Superior temporal gyrus (tissue), 1 donor: ENCODE measurements at regions not wholly inside any gene's neighbourhood (a gene's known extent, or its start where the extent isn't known, plus 50 kb on each side); places are given as distances from the start of the nearest gene placed in this dataset.
"Not testable (repeated sequence)": the region's sequence is repeated elsewhere in the genome, so short reads cannot be mapped to it uniquely, and the experiment has no call there.

Experiments
- DNase-seq: peaks from one replicate; pipeline ENCODE4 v3.0.0-alpha.2; 2016; ENCODE audit errors: extremely low spot score

DNA sequence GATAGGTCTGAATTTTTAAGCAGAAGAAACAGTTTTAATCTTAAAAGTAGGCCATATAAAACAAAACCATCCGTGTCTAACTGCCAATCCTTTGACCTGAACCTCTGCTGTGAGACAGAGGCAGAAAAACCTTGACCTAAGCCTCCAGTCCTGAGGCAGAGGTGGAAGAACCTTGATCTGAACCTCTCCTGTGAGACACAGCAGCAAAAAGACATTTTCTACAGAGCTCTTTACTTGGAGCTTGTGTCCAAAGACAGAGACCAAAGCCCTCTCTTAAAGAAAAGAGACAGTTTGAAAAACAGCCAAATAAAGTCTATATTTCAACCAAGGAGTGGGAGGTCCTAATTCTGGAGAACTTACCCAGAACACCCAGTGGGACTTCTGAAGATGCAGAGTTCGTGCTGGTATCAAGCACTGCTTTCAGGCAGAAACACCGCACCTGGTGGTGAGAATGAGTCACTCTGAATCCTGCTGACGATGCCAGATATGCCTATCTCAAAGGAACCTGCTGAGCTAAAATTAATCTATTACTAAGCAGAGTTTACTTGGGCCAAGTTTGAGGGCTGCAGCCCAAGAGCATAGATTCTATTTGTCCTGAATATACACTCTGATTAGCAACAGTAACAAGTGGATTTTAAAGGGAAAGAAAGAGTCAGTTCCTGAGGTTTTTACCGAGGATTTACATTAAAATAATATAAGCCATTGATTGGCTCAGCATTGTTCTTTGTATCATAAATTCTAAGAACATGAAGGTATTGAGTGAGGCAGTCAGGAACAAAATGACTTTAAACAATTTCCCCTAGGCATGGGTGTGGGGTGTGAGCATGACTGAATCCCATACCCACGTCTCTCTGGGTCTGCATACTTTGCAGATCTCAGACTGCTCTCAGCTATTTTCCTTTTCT lies 806.4 kb downstream of the TRIB2 start:
- no peak for DNase-seq

DNA sequence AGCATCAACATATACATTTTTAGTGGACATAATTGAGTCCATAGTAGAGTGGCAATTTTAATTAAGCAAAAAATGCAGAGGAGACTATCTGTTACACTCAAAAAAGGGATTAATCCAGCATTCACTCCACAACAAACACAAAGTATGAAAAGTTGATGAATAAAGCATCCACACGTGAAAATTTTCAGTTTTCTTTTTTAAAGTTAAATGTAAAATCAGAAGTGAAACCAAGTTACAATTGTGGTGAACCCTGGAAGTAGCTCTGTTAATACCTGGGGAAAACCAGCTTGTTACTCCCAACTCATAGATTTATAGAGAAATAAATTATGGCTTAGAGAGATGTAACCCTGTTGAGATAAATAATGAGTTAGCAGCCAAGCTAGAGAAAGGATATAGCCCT lies 807.8 kb downstream of the TRIB2 start:
- DNase-seq = no peak

DNA sequence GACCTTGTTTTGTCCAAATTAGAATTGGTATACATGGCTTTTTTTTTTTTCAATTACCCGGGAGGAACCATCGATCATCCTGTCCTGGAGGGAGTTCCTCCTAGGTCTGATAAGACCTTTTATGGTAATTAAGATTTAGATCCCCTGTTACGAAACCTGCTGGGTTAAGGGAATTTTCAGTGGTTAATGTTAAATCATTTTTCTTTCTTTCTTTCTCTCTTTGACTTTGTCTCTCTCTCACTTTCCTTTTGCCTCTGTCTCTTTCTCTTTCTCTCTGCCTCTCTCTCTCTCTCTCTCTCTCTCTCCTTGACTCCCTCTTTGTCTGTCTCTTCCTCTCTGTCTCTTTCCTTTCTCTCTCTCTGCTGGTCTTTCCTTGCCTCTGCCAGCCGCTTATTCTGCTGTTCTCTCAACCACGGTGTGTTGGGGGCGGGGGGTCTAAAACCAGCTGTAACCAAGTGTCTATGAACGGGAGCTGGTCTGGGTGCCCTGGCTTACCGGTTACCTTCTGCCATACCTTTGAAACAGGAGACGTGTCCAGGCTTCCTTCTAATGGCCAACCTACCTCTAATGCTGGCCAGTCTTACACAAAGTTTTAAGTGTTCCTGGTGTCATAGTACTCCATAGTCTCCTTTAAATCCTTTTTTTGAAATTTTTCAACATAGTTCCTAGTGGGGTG lies 815.1 kb downstream of the TRIB2 start:
- DNase-seq = not testable (repeated sequence)

- DNase-seq = not testable (repeated sequence)
These were observed 816.2 kb downstream of the TRIB2 start for GRCh38 chr2:13532781-13533523.

GRCh38 chr2:13533524-13533922 lies 816.8 kb downstream of the TRIB2 start:
- no peak for DNase-seq

GRCh38 chr2:13536941-13537340 lies 820.2 kb downstream of the TRIB2 start:
- DNase-seq = no peak

DNA sequence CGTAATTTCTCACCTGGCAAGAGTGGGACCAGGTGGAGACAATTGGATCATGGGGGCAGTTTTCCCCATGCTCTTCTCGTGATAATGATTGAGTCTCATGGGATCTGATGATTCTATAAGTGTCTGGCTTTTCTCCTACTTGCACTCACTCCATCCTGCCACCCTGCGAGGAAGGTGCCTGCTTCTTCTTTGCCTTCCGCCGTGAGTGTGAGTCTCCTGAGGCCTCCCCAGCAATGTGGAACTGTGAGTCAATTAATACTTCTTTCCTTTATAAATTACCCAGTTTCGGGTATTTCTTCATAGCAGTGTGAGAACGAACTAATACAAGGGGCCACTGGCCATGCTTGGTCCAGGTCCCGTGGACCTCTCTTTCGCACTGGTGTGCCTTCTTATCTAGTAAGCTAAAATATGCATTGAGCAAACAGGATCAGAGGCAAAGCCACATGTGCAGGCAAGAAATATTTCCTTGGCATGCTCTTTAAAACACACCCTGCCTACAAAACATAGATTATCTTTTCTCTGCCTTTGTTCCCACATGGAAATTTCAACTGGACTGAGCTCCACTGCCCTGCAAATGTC lies 821.1 kb downstream of the TRIB2 start:
- DNase-seq = no peak

DNA sequence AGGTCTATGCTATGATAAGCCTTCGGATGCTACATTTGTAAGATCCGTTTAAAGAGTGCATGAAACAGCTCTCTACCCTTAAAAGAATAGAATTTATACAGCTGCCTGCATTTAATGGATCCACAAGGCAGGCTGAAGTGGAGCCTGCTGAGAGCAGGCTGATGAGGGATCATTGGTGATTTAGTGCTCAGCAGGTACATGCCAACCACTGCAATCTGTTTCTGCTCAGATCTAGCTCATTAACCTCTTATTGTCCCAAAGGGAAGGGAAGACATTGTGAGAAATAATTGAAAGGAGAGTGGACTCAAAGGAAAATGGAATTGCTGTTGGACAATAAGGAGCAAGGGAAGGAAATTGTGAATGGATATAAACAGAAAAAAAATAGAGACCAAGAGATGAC lies 822.6 kb downstream of the TRIB2 start:
- DNase-seq = no peak

DNA sequence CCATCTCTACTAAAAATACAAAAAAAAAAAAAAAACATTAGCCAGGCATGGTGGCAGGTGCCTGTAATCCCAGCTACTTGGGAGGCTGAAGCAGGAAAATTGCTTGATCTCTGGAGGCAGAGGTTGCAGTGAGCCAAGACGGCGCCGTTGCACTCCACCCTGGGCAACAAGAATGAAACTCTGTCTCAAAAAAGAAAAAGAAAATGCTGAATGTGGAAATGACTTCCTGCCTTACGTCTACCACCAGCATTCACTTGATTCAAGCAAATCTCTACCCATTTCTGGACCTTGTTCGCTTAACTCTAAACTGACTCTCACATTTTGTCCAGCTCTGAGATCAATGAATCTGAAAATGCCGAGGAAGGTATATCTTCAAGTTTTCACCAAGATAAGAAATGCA lies 825.3 kb downstream of the TRIB2 start:
- DNase-seq = no peak

DNA sequence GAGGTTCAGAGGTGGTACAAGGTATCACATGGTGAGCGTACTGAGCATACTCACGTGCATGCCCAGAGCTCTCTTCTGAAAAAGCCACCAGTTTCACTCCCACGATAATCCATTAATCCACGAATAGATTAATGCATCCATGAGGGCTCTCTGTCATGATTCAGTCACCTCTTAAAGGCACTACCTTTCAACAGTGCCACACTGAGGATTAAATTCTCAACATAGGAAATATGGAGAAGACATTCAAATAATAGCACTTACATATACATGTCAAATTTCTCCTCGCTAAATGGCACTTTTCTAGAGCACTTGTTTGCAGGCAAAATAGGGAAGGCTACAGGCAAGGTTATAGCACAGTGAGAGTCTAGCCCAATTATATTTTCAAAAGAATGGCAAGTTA lies 825.9 kb downstream of the TRIB2 start:
- DNase-seq = no peak

- DNase-seq = no peak
These were observed 826.8 kb downstream of the TRIB2 start for GRCh38 chr2:13543550-13543949.

GRCh38 chr2:13545320-13545719 lies 828.6 kb downstream of the TRIB2 start:
- no peak for DNase-seq

- no peak for DNase-seq
These were observed 829.4 kb downstream of the TRIB2 start for GRCh38 chr2:13546131-13546530.

GRCh38 chr2:13550285-13551231 lies 833.8 kb downstream of the TRIB2 start:
- DNase-seq = no peak

GRCh38 chr2:13558368-13558767 lies 841.6 kb downstream of the TRIB2 start:
- no peak for DNase-seq

DNA sequence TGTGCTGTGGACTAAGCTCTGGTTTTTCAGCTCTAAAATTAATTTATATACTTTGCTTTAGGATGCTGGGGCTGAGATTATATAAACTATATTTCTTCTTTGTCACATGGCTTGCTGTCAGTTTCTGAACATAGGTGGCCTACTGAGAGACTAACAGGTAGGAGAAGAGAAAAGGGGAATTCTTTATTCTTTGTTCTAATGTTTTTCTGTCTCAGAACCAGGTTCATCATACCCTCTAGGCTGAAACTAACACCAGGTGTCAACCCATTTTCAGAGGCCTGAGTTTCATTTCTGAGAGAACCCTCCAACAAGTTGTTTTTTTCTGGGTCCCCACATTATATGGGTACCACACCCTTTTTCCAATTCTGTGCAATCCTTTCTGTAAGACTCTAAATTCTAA lies 843.6 kb downstream of the TRIB2 start:
- DNase-seq = no peak

DNA sequence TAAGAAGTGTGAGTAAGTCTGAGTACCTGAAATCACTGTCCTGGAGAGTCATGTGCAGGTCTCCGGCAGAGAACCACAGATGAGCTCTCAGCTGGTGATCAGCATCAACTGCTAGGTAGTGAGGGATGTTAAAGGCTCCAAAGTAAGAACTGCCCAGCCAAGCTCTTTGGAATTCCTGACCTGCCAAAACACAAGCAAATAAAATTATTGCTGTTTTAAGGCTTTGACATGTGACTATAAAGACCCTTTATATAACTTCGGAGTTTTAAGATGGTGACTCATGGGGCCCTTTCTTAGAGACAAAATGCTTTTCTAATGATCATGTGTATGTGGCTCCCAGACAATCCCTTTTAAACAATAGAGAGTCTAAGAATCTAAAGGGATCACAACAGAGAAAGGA lies 855.7 kb downstream of the TRIB2 start:
- no peak for DNase-seq

- DNase-seq = no peak
These were observed 858.1 kb downstream of the TRIB2 start for GRCh38 chr2:13574831-13575230.

- DNase-seq = no peak
These were observed 859.8 kb downstream of the TRIB2 start for GRCh38 chr2:13576406-13577036.

DNA sequence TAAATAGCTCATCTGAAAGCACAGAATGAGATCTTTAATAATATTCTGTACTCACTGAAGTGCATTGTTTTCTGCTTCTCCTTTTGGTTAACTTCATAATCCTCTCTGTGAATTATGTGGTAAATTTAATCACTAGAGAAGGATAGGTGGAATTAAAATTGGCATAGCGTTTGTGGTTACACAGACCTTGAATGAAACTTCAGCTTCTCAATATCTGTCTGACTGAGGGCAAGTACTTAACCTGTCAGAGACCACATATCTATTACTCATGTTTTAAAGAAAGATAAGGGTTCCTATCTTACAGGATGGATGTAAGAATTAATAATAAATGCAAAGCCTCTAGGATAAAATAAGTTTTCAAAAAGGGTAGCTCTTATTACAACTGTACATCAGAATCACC lies 861.8 kb downstream of the TRIB2 start:
- DNase-seq = no peak

DNA sequence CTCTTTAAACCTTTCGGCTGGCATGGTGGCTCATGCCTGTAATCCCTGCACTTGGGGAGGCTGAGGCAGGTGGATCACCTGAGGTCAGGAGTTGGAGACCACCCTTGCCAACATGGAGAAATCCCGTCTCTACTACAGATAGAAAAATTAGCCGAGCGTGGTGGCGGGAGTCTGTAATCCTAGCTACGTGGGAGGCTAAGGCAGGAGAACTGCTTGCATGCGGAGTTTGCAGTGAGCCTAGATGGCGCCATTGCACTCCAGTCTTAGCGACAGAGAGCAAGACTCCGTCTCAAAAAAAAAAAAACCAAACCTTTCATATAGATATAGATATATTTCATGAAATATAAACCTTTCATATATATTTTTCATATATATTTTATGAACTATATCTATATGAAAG lies 864.7 kb downstream of the TRIB2 start:
- no peak for DNase-seq
